ENCODE measurements at regions not wholly inside any gene's neighbourhood (a gene's known extent, or its start where the extent isn't known, plus 50 kb on each side); places are given as distances from the start of the nearest gene placed in this dataset.

DNA sequence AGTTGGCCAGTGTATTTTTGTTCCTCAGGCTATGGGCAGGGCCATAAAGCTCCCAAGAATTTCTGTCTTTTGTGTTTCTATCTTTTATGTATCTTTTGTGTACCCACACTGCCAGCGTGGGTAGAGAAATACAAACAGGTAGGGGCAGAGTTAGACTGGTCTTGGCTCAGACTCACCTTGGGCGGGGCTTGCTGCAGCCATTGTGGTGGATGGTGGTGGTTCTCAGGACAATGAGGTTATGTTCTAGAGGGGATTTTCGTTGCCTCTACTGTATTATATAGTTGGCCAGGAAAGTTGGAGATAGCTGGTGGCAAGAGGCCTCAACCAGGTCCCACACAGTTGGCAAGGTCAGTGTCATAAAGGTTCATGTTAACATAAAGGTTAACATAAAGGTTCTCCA lies 977.5 kb upstream of the LRFN5 start:
- Histone ChIP-seq H3K36me3 (no peaks in the 10 kb centered on the region), H3K4me3 (no peak overlapping the region), H3K27me3 (no peaks in the 10 kb centered on the region), H3K9me3 (no peaks in the 10 kb centered on the region), H3K4me1 (no peaks in the 10 kb centered on the region), H3K27ac (no peak overlapping the region)
- DNase-seq, result no peak
- WGBS, 5 donors, result 46 to 62% (median 47%) methylated on average over 3 of the region's 3 CpGs
- intact Hi-C loops (cut with DNase I; ENCODE audit: low total_unique reads), result no loop called here
- TF ChIP-seq POLR2A (IDR thresholded peaks at IDR 0.05) (no peak), POLR2AphosphoS5 (IDR thresholded peaks at IDR 0.05) (no peak), EP300 (IDR thresholded peaks at IDR 0.05) (no peak)
- TF ChIP-seq, protein P1, sequence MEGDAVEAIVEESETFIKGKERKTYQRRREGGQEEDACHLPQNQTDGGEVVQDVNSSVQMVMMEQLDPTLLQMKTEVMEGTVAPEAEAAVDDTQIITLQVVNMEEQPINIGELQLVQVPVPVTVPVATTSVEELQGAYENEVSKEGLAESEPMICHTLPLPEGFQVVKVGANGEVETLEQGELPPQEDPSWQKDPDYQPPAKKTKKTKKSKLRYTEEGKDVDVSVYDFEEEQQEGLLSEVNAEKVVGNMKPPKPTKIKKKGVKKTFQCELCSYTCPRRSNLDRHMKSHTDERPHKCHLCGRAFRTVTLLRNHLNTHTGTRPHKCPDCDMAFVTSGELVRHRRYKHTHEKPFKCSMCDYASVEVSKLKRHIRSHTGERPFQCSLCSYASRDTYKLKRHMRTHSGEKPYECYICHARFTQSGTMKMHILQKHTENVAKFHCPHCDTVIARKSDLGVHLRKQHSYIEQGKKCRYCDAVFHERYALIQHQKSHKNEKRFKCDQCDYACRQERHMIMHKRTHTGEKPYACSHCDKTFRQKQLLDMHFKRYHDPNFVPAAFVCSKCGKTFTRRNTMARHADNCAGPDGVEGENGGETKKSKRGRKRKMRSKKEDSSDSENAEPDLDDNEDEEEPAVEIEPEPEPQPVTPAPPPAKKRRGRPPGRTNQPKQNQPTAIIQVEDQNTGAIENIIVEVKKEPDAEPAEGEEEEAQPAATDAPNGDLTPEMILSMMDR (IDR thresholded peaks at IDR 0.05), result no peak

DNA sequence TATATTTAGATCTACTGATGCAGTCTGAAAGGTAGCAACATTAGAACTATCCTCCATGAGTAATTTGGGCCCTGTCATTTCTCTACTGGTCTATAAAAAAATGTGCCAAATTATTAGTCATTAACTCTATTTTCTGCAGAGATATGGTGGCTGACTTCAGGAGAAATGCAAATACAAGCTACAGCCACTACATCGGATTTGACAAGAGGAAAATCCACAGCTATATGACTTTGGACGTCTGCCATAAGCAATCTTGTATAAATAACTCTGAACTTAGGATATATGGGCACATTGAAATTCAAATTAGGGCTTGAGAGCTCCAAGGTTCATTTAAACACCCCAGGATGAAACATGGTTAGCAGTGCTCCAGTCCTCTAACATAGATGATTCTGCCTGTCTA lies 983.0 kb upstream of the LRFN5 start:
- TF ChIP-seq POLR2A (IDR thresholded peaks at IDR 0.05) (no peak), EP300 (IDR thresholded peaks at IDR 0.05) (no peak), POLR2AphosphoS5 (IDR thresholded peaks at IDR 0.05) (no peak)
- TF ChIP-seq, protein P1 (IDR thresholded peaks at IDR 0.05), result no peak
- 8 to 23% (median 17%) methylated on average over 2 of the region's 2 CpGs for WGBS, 5 donors
- Histone ChIP-seq H3K36me3 (no peaks in the 10 kb centered on the region), H3K4me1 (no peaks in the 10 kb centered on the region), H3K4me3 (no peak overlapping the region), H3K9me3 (no peaks in the 10 kb centered on the region), H3K27ac (no peak overlapping the region), H3K27me3 (no peaks in the 10 kb centered on the region)
- intact Hi-C loops (cut with DNase I; ENCODE audit: low total_unique reads), result no loop called here
- peak in 1 of 2 donors; percentile 13 for DNase-seq

DNA sequence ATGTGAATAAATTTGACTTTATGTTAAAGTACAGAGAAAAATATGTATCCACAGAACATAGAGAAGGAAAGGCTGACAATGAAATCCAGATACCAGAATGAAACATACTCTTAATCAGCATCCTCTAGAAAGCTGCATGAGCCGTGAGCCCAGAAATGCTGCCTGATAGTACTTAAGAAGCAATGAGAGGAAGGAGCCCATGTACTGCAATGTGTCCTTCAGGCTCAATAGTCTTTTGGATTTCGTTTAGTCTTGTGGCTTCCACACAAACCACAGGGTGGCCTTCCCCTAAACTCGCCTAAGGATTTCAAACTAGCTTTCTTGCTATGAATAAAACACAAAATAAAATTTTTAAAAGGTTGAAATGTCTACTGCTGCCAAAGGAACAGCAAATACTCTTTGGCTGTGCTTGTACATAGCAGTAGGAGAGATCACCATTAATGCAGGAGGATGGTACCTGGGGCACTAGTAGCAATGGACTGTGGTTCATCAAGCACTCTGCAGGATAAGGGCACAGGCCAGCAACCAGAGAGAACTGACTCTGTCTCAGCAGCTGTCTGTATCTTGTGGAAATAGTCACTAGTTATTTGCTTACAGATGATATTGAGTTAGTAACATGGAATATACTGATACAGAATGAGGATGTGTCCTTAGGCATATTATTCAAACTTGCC lies 988.3 kb upstream of the LRFN5 start:
- WGBS, 5 donors, result 50 to 68% (median 56%) methylated on average over 3 of the region's 3 CpGs
- TF ChIP-seq, protein P1 (IDR thresholded peaks at IDR 0.05), result no peak
- no peak for TF ChIP-seq POLR2AphosphoS5 (IDR thresholded peaks at IDR 0.05)
- TF ChIP-seq POLR2A (IDR thresholded peaks at IDR 0.05), result no peak
- TF ChIP-seq EP300 (IDR thresholded peaks at IDR 0.05), result no peak
- no peaks in the 10 kb centered on the region for H3K4me1 ChIP-seq
- H3K4me3 ChIP-seq, result no peak overlapping the region
- H3K27me3 ChIP-seq, result no peaks in the 10 kb centered on the region
- no peak overlapping the region for H3K27ac ChIP-seq
- intact Hi-C loops (cut with DNase I; ENCODE audit: low total_unique reads), result no loop called here
- no peak for DNase-seq
- no peaks in the 10 kb centered on the region for H3K36me3 ChIP-seq
- H3K9me3 ChIP-seq, result no peaks in the 10 kb centered on the region

DNA sequence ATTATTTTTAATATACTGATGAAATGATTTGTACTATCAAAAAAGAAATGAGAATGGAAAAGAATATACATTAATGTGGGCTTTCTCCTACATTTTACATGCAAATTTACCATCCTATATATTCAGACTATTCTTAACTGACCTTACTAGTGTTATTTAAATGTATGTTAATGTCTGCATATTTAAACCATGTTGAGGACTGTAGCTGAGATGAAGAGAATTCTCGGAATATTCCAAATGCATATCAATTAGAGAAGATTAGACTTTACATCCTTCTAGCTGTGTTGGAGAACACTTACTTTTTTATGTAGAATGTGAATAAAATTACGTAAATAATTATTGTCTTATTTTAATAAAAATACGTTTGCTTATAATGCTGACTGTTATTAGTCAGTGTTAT lies 990.1 kb upstream of the LRFN5 start:
- TF ChIP-seq EP300 (IDR thresholded peaks at IDR 0.05) (no peak), POLR2AphosphoS5 (IDR thresholded peaks at IDR 0.05) (no peak), POLR2A (IDR thresholded peaks at IDR 0.05) (no peak)
- TF ChIP-seq, protein P1 (IDR thresholded peaks at IDR 0.05), result no peak
- Histone ChIP-seq H3K4me3 (no peak overlapping the region), H3K36me3 (no peaks in the 10 kb centered on the region), H3K9me3 (peaks cover 0 to 6% (median 0%) of the 10 kb centered on the region in 4 donors), H3K27ac (no peak overlapping the region), H3K4me1 (no peaks in the 10 kb centered on the region), H3K27me3 (no peaks in the 10 kb centered on the region)
- WGBS, 5 donors, result 70 to 81% (median 79%) methylated on average over 3 of the region's 3 CpGs
- DNase-seq, result no peak
- intact Hi-C loops (cut with DNase I; ENCODE audit: low total_unique reads), result no loop called here

Measured in stomach (tissue), 8 donors.